Endothelial cell of umbilical vein (primary cell): ENCODE measurements at regions not wholly inside any gene's neighbourhood (a gene's known extent, or its start where the extent isn't known, plus 50 kb on each side); places are given as distances from the start of the nearest gene placed in this dataset.

Experiments used
- BruUV-seq: library from RNA; stranded (reverse); fragments of 400-500 nt; replicated peaks from 2 replicates; lab custom pipeline; 2021; lab: Mats Ljungman, UMichigan
- CTCF ChIA-PET: fragments of 300-600, 350-600 bp; sonication (Branson Sonifier 250); formaldehyde crosslinking; loops from one replicate; lab custom pipeline; 2021; ENCODE audit warnings: antibody characterized with exemption, inconsistent platforms; lab: Charles Lee
- POLR2A ChIA-PET: fragments of 300-600, 350-600 bp; sonication (Branson Sonifier 250); formaldehyde crosslinking; loops from one replicate; lab custom pipeline; 2021; ENCODE audit warnings: antibody characterized with exemption, inconsistent platforms; lab: Charles Lee
- DNase-seq: peaks from one replicate; pipeline ENCODE4 v3.0.0-alpha.2; 2011; ENCODE audit warnings: low read depth, low spot score
- FAIRE-seq: peaks from 2 replicates; lab custom pipeline; 2011; peaks lifted over from hg19 to GRCh38; lab: Jason Lieb, UNC
- H2AFZ ChIP-seq: 2 replicates; pipeline ENCODE4 v1.6.0; 2012; ENCODE audit warnings: low read depth, low read length, control low read depth, inconsistent platforms
- H3K27ac ChIP-seq: 2 replicates; pipeline ENCODE4 v1.5.1; 2011; ENCODE audit warnings: low read depth, mild to moderate bottlenecking, control low read depth, low read length, moderate library complexity; ENCODE audit not compliant: insufficient read depth
- H3K27me3 ChIP-seq, 2 experiments: 2 replicates each; pipeline versions ENCODE4 v1.6.0 to v1.6.1; 2011; ENCODE audit warnings: low read length in 2 of 2, mixed read lengths in 1 of 2; ENCODE audit not compliant: control insufficient read depth in 2 of 2, insufficient read depth in 2 of 2
- H3K36me3 ChIP-seq, 2 experiments: 2 replicates in 1 of 2; 3 replicates in 1 of 2; pipeline ENCODE4 v1.5.1; 2011; ENCODE audit warnings: low read length in 2 of 2, mild to moderate bottlenecking in 1 of 2, moderate library complexity in 1 of 2; ENCODE audit not compliant: control insufficient read depth in 2 of 2, insufficient read depth in 2 of 2; ENCODE audit errors: extremely low read depth in 1 of 2
- H3K4me1 ChIP-seq: 3 replicates; pipeline ENCODE4 v1.5.1; 2011; ENCODE audit warnings: mild to moderate bottlenecking, low read length; ENCODE audit not compliant: control insufficient read depth, insufficient read depth; ENCODE audit errors: extremely low read depth
- H3K4me2 ChIP-seq: 2 replicates; pipeline ENCODE4 v1.6.1; 2011; ENCODE audit warnings: low read length, control low read depth, mixed read lengths; ENCODE audit not compliant: insufficient read depth
- H3K4me3 ChIP-seq, 3 experiments: fragments of 200-600 bp in 1 of 3; sonication (generic), shearing (Covaris generic) in 1 of 3; replicated peaks in 1 of 3; 2 replicates each; pipeline ENCODE4 v1.5.1; 2011 to 2016; ENCODE audit warnings: control low read depth in 3 of 3, low read length in 3 of 3, mild to moderate bottlenecking in 2 of 3, inconsistent platforms in 1 of 3, low read depth in 1 of 3, moderate library complexity in 1 of 3; ENCODE audit not compliant: insufficient read depth in 1 of 3
- H3K79me2 ChIP-seq: 2 replicates; pipeline ENCODE4 v1.6.0; 2012; ENCODE audit warnings: low read length, inconsistent platforms; ENCODE audit not compliant: control insufficient read depth, insufficient read depth
- H3K9ac ChIP-seq: replicated peaks from 2 replicates; pipeline ENCODE3; 2011; ENCODE audit warnings: low read length, control low read depth; ENCODE audit not compliant: insufficient read depth; ENCODE audit errors: extremely low read depth
- H3K9me1 ChIP-seq: replicated peaks from 3 replicates; pipeline ENCODE4 v1.6.0; 2011; ENCODE audit warnings: mild to moderate bottlenecking, low read length; ENCODE audit not compliant: control insufficient read depth, insufficient read depth; ENCODE audit errors: extremely low read depth
- H3K9me3 ChIP-seq: replicated peaks from 2 replicates; pipeline ENCODE4 v1.5.1; 2012; ENCODE audit warnings: low read length, inconsistent platforms; ENCODE audit not compliant: control insufficient read depth, insufficient read depth
- H4K20me1 ChIP-seq: replicated peaks from 2 replicates; pipeline ENCODE3; 2011; ENCODE audit warnings: mild to moderate bottlenecking, low read length; ENCODE audit not compliant: control insufficient read depth, insufficient read depth; ENCODE audit errors: extremely low read depth
- CTCF ChIP-seq, 2 donors: IDR thresholded peaks; 1 replicate in 1 of 2; 2 replicates in 1 of 2; pipeline ENCODE4 v1.5.1; 2011; ENCODE audit warnings: low read length in 2 of 2, mild to moderate bottlenecking in 2 of 2, moderate library complexity in 2 of 2, control low read depth in 1 of 2, inconsistent platforms in 1 of 2, low read depth in 1 of 2; ENCODE audit not compliant: insufficient read depth in 1 of 2; ENCODE audit errors: extremely low read depth in 1 of 2
- EZH2 ChIP-seq: IDR thresholded peaks from 2 replicates; pipeline ENCODE4 v1.6.1; 2012; ENCODE audit warnings: borderline replicate concordance, low read depth, mild to moderate bottlenecking, moderate library complexity, low read length, inconsistent platforms; ENCODE audit not compliant: severe bottlenecking
- FOS ChIP-seq: IDR thresholded peaks from 2 replicates; pipeline ENCODE4 v1.6.1; 2011; ENCODE audit warnings: mild to moderate bottlenecking, low read length, moderate library complexity, borderline replicate concordance; ENCODE audit not compliant: insufficient read depth
- GATA2 ChIP-seq: IDR thresholded peaks from 2 replicates; pipeline ENCODE4 v1.7.0; 2011; ENCODE audit warnings: low read depth, mild to moderate bottlenecking, moderate library complexity, mixed read lengths, low read length; ENCODE audit not compliant: insufficient read length, insufficient read depth
- JUN ChIP-seq: IDR thresholded peaks from 2 replicates; pipeline ENCODE4 v1.6.1; 2011; ENCODE audit warnings: borderline replicate concordance, low read depth; ENCODE audit not compliant: insufficient read length, insufficient read depth
- MAX ChIP-seq: IDR thresholded peaks from 2 replicates; pipeline ENCODE4 v1.6.1; 2011; ENCODE audit not compliant: insufficient read depth, insufficient read length
- MYC ChIP-seq: IDR thresholded peaks from one replicate; pipeline ENCODE4 v1.6.1; 2011; ENCODE audit warnings: mild to moderate bottlenecking, low read depth, low read length
- POLR2A ChIP-seq: IDR thresholded peaks from 2 replicates; pipeline ENCODE4 v1.6.1; 2012; ENCODE audit warnings: low read depth, mild to moderate bottlenecking, control low read depth, low read length
- POLR2AphosphoS5 ChIP-seq: IDR thresholded peaks from 2 replicates; pipeline ENCODE4 v1.6.1; 2012; ENCODE audit warnings: low read depth, mild to moderate bottlenecking, control low read depth, low read length, moderate library complexity; ENCODE audit not compliant: insufficient read depth
- dilution Hi-C: fragments of 300-500 bp; cut with MboI; formaldehyde crosslinking; loops from one replicate; pipeline ENCODE4 v1.15.0; 2019; ENCODE audit warnings: low sequenced_read_pairs; ENCODE audit not compliant: extremely low pct_ligation_motif_present
- intact Hi-C: fragments of 100-400 bp; cut with micrococcal nuclease; formaldehyde crosslinking; loops from one replicate; pipeline ENCODE4 v1.10.0; 2022

- Histone ChIP-seq H3K9me1 (no peaks in the 10 kb centered on the region), H4K20me1 (no peaks in the 10 kb centered on the region), H3K27me3 (peaks cover 0 to 3% of the 10 kb centered on the region in 2 experiments), H3K4me3 (no peak overlapping the region), H2AFZ (no peak overlapping the region), H3K79me2 (no peaks in the 10 kb centered on the region), H3K9ac (no peak overlapping the region), H3K4me2 (no peak overlapping the region), H3K36me3 (no peaks in the 10 kb centered on the region), H3K27ac (no peak overlapping the region), H3K9me3 (no peaks in the 10 kb centered on the region), H3K4me1 (no peaks in the 10 kb centered on the region)
- no peak for DNase-seq
- ChIA-PET CTCF (no interaction called here), POLR2A (no interaction called here)
- intact Hi-C loops (loop anchor here (10.0 kb wide), 1 partner anchor 860 kb away; no protein-coding TSS in a partner anchor), dilution Hi-C loops (no loop called here)
- TF ChIP-seq FOS, result no peak
- no peak for TF ChIP-seq JUN
- no peak for TF ChIP-seq CTCF (IDR thresholded peaks at IDR 0.05; ENCODE audit: extremely low read depth in 1 of 2, insufficient read depth in 1 of 2, low read depth in 1 of 2, low read length in 2 of 2)
- TF ChIP-seq MAX, result no peak
- no TSS peak for BruUV-seq
- FAIRE-seq, result no peak
Measured at GRCh38 chr7:96774358-96774757, 64.7 kb upstream of the SEM1 start.

GRCh38 chr7:96775046-96775445 is 65.4 kb upstream of the SEM1 start:
- peaks cover 0 to 3% of the 10 kb centered on the region in 2 experiments for H3K27me3 ChIP-seq
- FAIRE-seq (no peak), DNase-seq (no peak)
- H3K36me3 ChIP-seq, result no peaks in the 10 kb centered on the region
- H2AFZ ChIP-seq, result no peak overlapping the region
- H3K4me3 ChIP-seq, result no peak overlapping the region
- intact Hi-C loops (loop anchor here (10.0 kb wide), 1 partner anchor 860 kb away; no protein-coding TSS in a partner anchor), dilution Hi-C loops (no loop called here)
- no peaks in the 10 kb centered on the region for H3K9me3 ChIP-seq
- H3K4me1 ChIP-seq, result no peaks in the 10 kb centered on the region
- no peaks in the 10 kb centered on the region for H3K79me2 ChIP-seq
- TF ChIP-seq MAX (no peak), JUN (no peak), MYC (no peak), GATA2 (no peak), EZH2 (no peak), POLR2A (no peak), POLR2AphosphoS5 (no peak), FOS (no peak), CTCF (IDR thresholded peaks at IDR 0.05; ENCODE audit: extremely low read depth in 1 of 2, insufficient read depth in 1 of 2, low read depth in 1 of 2, low read length in 2 of 2) (no peak)
- no TSS peak for BruUV-seq
- no peaks in the 10 kb centered on the region for H3K9me1 ChIP-seq
- ChIA-PET POLR2A (no interaction called here), CTCF (no interaction called here)
- H3K4me2 ChIP-seq, result no peak overlapping the region
- no peak overlapping the region for H3K9ac ChIP-seq
- no peak overlapping the region for H3K27ac ChIP-seq
- no peaks in the 10 kb centered on the region for H4K20me1 ChIP-seq
